GM21447 (cell line): ENCODE measurements at regions not wholly inside any gene's neighbourhood (a gene's known extent, or its start where the extent isn't known, plus 50 kb on each side); places are given as distances from the start of the nearest gene placed in this dataset.
"Not testable (repeated sequence)": the region's sequence is repeated elsewhere in the genome, so short reads cannot be mapped to it uniquely, and the experiment has no call there.

ENCODE experiments used
- ATAC-seq: cut with Tn5 transposase; IDR thresholded peaks from one replicate; pipeline ENCODE4 v1.9.1; 2021; ENCODE audit not compliant: unreplicated experiment

DNA sequence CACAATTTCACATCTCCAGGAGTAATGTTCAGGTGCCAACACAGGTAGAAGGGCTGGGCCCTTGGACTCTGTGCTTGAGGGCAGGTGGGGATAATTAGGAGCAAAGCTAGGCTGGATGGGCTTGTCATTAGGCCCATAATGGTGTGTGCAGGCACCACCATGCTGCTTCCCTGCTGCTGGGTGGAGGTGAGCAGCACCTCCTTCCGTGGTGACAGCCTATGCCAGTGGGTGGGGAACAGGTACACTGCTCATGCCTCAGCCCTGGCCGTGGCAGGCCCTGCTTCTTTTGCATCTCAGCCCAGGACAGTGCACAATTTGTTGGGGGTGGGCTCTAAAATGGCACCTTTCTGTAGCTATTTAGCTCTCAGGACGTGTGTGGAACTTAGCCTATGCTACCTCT, 955.5 kb downstream of the TMTC2 start:
- ATAC-seq = no peak

DNA sequence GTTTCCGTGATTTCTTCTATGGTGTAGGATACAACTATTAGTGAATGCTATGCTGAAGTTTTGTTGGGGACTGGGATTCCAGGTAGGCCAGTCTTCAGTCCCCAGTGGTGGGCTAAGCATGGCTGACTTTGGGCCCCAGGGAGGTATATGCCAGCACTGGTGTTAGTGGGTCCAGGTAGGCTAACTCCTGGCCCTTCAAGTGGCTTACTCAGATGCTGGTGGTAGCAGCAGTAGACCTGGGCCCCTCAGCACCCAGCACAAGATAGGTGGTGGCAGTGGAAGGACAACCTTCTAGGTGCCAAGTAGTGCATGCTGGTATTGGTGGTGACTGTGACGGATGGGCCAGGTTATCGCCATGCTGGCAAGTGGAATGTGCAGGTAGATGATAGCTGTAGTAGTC, 955.1 kb downstream of the TMTC2 start:
- ATAC-seq = no peak

DNA sequence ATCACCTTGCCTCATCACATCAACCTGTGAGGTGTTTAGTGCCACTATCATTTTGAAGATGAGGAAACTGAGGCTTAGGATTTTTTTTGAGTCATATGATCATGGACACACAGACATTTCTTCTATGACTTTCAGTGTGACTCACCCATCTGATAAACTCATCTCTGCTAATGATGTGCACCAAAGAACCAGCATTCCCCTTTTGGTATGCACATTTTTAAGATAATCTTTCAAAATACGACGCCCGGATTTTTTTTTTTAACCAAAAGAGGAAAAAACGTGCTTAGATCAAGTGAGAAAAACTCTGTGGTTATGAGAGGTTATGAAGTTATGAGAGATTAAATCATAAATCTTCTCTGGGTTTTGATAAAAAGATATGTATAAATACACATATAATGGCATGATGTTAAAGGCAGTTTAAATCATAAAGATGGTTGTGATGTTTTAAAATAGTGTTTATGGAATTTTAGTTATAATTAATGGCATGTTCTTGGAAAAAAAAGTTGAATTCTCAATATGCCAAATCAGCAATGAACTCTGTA, 948.1 kb downstream of the TMTC2 start:
- no peak for ATAC-seq

DNA sequence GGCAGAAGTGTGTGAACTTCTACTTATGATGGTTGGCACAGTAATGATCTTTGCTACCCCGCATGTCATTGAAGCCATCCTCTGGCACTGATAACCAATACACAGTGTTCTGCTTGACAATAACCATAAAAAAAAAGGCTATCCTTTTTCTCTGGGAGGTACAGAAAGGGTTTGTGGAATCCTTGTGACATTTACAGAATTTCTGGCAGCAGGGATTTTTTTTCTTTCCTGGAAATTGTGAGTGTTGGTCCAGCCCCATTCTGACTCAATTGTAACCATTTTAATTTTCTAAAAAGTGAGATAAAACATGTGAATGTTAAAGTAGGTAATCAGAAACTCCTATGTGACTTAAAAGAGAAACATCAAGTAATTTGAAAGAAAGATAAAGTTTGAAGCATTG, 943.8 kb downstream of the TMTC2 start:
- no peak for ATAC-seq

DNA sequence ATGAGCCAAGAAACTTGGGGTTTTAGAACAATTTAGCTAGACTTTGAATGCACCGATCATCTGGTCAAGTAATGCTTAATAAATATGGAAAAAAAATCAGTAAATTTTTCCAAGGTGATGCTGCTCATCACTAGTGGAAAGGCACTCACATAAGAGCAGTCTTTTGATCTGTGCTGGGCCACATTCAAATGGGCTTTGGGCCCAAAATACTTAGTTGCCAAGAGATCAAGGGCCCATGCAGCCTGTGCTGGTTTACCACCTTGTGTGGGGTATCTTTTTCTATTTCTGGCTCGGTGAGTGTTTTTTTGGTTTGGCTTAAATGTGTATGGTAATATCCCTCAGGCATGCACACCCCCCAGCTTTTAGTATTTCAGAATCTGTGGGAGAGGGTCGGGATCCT, 943.2 kb downstream of the TMTC2 start:
- ATAC-seq = no peak

DNA sequence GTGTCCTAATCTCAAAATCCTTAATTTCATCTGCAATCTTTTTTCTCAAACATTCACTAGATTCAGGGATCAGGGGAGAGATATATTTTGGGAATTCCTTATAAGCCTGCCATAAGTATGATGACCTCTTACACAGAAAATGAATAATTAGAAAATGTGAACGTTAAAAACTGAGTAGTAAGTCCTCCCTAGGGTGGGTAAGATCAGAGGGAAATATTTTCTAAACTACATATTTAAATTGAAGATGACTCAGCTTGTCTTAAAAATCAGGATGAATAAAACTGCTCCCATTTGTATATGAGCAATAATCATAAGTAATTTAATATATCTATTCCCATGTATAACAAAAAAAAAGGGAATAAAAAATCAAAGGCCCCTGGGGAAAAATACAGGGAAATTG, 935.5 kb downstream of the TMTC2 start:
- no peak for ATAC-seq

DNA sequence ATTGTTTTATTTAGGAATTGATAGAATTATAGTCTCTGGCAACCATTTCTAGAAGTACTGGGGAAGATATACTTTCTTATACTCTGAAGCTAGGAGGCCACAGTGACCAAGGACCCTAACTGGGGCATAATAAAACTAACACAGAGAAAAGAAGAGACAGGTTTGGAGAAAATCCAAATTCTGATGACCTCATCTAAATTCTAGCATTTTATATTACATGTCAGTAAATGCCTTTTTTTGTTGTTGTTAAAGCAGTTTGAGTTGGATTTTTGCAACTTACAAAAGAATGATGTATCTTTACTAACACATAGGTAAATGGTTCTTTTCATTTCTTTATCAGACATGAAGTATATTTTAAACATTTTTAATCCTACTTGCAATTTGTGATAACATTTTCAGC, 933.3 kb downstream of the TMTC2 start:
- ATAC-seq = no peak

DNA sequence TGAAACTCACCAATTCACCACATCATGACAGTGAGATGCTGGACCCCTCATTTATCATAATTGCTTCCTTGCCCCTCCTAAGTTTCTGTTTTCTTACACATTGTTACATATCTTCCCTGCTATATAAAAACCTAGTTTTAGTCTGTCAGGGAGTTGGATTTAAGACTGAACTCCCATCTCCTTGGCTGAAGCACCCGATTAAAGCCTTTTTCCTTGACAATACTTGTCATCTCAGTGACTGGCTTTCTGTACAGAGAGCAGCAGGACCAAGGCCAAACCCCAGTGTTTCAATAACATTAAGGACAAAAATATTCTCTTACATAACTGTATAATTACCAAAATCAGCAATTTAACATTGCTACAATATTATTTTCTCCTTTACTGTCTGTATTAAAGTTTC, 928.4 kb downstream of the TMTC2 start:
- ATAC-seq = no peak

DNA sequence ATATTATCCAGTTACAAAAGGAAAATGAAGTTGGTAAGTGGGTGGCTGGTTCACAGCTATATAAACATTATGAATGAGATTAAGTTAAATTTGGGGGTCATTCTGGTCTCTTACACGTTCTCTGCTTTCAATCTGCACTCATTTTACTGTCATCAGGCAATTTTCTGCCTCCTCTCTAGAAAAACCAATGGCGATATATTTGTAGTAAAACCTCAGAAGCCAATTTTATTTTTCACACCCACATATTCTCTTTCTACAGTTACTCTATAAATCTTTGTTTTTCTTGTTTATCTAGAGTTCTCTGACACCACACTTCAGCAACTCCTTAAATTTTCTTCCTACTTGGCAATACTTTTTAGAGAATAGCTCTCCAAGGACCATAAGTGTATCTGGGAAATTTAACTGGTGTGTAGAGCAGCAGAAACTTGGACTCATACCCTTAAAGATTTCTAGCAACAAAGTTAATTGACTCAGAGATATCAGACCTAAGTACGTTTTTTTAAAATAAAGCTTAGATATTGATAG, 926.9 kb downstream of the TMTC2 start:
- ATAC-seq = no peak

DNA sequence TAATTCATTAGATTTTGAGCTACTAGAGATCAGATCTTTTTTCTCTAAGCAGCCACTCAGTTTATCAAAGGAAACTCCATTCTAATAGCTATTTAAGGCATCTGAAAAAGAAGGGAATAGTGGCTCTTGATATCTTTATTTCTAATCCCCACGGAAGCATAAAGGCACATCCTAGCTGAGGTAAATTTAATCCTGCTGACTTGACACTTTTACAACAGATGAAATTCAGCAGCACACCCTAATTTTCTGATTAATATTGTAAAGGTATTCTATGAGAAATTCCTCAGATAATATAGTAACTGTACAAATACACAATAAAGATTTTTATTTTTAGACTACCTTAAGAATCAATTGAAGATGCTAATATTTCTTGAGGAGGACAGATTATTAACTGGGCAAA, 916.4 kb downstream of the TMTC2 start:
- no peak for ATAC-seq

DNA sequence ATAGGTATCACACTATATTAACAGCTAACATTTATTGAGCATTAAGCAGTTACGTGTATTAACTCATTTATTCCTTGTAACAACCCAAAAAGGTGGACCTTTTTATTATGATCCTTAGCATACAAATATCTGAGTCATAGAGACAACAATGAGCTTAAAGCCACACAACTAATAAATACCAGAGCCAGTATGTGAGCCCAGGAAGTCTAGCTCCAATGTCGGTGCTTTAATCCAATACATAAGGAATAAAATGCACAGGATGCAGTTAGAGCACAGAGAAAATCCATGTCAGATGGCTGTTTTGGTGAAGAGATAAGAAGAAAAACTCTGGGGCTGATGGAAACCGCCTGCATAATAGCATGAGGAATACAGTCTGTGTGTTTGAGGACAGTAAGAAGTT, 888.6 kb downstream of the TMTC2 start:
- ATAC-seq = no peak

DNA sequence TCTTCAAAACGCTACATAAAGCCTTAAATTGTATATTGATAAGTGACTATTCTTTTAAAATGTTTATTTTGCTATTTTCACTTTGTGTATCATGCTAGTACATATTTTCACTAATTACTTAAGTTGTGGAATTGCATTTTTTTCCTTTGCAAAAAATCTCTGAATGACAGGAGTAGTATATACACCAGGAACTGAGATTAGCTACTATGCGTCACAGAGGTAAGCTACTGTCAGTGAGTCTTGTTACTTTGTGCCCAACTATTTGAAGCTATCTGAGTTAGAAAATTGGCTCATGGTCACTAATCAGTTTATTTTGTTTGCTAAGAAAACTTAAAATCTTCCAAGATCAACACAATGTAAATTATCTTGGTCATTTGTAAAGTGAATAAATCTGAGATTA, 887.4 kb downstream of the TMTC2 start:
- ATAC-seq = no peak

DNA sequence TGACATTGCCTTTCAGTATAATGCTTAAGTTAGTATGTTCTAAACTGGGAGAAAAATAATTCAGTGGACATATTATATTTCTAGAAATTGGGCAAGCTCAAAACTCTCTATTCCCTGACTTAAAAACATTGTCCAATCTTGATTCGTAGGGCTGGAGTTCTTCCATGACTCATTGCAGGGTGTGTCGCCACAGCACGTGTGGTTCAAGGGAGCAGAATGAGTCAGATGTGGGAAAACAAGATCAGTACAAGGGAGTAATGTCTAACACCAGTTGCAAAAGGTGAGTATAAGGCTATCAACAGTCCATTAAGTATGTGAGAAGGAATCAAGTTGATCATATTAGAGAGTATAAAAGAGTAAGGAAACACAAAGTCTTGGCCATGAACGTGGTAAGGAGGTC, 887.0 kb downstream of the TMTC2 start:
- no peak for ATAC-seq

DNA sequence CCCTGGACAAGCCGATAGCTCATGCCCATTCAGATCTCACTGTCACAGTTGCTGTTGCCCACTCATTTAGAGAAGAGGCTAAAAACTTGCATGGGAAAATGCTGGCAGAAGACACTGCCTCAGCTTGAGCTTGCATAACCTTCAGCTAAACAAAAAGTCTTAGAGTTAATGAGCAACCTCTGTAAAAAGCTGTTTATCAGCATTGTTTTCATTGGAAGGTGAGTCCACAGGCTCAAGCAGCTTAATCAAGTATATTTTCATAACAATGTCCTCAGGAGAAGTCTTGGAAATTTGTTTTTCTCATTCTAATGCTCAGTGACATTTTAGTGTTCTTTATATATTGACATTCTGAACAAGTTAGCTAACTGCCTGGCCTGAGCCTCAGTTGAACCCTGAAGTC, 872.9 kb downstream of the TMTC2 start:
- ATAC-seq = no peak

DNA sequence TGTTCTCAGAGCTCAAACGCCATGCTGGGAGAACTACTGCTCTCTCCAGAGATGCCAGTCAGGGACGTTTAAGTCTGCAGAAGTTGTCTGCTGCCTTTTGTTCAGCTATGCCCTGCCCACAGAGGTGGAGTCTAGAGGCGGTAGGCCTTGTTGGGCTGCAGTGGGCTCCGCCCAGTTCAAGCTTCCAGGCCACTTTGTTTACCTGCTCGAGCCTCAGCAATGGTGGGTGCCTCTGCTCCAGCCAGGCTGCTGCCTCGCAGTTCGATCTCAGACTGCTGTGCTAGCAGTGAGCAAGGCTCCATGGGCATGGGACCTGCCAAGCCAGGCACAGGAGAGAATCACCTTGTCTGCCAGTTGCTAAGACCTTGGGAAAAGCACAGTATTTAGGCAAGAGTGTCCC, 869.3 kb downstream of the TMTC2 start:
- not testable (repeated sequence) for ATAC-seq

DNA sequence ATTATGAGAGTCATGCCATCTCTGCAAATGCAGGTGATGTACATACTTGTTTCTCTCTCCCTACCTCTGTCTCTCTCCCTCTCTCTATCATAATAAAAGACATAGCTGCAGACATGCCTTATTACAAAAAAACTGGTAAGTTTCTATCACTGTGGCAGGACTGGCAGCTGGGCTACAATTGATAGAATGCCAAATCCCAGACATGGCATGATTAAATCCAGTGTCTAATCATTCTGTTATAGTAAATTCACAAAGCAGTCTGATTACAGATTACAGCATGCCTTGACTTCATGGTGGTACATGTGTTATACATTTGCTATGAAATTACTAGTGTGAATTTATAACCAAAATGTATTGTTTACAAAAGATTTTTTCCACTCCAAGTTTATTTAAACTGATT, 854.7 kb downstream of the TMTC2 start:
- no peak for ATAC-seq

DNA sequence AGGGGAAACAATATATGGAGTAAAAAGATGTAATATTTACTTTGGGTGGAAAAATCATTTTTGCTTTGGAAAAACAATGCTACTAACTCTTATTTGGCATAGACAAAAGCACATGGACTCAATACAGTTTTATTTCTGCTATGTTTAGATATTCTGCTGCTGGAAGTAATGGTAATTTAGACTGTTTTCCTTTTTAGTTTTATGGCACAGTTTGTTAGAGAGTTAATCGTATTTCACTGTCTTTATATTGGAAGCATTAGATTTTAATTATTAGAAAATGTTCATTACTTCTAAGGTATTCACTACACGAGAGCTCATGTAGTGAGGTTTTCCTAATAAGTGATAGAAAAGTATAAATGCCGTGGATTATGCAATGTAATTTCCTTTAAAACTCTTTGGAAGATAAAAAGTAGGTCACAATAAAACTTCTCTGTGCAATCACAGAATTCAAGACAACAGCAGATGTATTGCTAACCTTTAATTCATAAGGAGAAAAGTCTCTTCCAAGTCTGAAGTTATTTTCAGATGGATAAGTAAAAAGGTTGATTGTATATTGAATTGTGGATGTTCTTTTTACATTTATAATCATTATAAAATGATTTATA, 851.8 kb downstream of the TMTC2 start:
- no peak for ATAC-seq

DNA sequence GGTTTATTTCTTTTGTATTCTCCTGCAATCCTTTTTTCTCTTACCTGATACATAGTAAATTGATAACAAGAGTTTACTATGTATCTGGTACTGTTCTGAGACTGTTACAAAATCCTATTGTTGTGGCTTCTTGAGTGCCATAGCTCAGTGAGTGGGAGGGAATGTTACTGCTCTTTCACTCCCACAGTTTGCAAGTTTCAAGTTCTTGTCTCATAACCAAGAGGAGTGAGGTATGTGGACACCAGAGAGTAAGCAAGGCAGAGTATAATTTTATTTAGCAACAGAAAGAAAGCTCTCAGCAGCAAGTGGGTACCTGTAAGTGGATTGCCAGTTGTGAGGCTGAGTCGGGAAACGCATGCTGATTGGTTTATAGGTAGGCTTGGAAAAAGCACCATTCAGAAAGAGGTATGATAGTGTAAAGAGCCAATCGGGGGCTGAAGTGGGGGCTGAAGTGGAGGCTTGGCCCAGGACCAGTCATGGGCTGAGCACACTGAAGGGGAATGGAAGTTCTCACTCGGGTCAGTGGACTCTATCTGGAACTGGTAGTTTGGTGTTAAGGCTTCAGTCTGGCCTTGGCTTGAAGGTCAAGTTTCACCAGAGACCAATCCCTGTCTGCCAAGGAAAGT, 850.8 kb downstream of the TMTC2 start:
- ATAC-seq = no peak

DNA sequence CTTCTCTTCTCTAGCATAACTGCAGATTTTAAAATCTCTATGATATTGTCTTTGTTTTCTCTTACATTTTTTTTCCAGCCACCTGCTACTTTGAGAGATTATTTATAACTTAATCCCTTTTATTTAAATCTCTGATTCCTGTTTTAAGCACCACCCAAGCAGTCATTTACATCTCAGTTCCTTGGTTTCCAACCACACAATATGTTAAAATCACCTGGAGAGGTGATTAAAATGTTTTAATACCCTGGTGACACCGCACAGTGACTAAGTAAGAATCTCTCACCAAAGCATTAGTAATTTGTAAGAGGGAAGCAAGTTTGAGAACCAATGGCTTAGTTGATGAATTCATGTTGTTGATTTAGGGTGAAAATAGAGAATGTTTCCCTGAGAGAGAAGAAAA, 849.8 kb downstream of the TMTC2 start:
- ATAC-seq = no peak

DNA sequence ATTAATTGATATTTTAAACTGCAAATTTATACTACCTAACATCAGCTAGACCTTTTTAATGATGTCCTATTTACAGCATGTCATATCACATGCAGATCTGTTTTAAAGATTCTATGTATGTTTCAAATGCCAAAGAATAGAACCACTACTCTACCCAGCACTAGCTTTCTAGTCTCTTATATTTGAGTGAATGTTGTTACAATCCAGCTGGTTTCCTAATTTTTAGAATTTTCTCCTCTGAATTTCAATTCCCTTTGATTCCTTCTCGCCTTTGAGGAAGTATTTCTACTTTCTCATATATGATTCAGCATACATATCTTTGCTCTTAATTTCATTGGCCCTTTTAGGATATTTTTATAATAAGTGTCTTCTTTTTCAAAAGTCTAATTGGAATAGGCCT, 841.9 kb downstream of the TMTC2 start:
- no peak for ATAC-seq

DNA sequence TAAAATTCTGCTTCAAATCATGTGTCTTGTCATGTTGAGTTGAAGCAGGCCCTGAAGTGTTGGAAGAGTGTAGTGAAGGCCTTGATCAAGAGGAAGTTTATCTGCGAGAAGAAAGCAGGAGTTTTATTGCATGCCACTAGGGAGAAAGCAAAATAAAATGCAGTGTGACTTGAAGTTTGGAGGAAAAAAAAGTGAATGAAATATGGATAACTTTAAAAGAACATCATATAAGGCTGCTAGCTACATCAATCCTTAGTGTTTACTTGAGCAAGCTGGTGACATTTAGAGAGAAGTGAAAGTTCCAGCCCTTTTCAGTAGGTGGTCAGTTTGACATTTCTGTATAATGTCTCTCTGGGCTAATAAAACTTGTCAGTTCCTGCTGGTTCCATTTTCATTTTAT, 841.1 kb downstream of the TMTC2 start:
- no peak for ATAC-seq

DNA sequence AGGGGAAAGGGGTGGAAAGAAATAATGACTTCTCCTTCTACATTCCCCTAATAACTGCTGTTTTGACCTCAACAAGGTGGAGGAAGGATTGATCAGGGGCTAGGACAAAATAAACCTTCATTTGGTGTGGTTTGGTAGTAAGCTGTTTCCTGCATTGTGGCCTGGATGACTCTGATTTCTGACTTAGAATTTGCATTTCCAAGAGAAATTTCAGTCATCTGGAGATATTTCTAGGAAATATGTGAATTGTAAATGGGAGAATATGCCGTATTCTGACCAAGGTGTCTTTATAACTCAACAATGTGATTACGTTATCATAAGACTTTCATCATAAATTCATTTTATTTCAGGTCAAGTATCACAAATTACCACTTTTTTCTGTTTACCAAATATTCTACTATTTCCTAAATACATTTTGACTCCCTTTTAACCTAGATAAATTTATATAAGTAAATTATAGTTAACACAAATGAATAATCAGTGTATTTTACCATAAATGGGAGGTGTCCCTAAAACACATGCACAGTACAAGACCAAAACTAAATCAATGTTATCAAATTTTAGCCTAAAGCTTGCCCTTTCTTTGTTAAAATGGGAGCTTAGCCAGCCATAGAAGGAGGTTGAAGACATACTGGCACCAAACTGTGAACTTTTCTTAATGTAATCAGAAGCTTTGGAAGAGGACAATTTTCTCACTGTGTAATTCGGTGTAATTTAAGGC, 828.8 kb downstream of the TMTC2 start:
- no peak for ATAC-seq
